ENCODE measurements at regions not wholly inside any gene's neighbourhood (a gene's known extent, or its start where the extent isn't known, plus 50 kb on each side); places are given as distances from the start of the nearest gene placed in this dataset.
A peak's percentile ranks its signal among the peaks of the same experiment; 100 is the strongest.

- Histone ChIP-seq H3K9me3 (ENCODE audit: control insufficient read depth, low read length) (no peaks in the 10 kb centered on the region), H3K9ac (ENCODE audit: low read length) (no peak overlapping the region), H3K4me3 (ENCODE audit: low read length) (no peak overlapping the region), H3K36me3 (ENCODE audit: control insufficient read depth, insufficient read depth, low read length, severe bottlenecking) (no peaks in the 10 kb centered on the region), H3K27me3 (replicated peaks; ENCODE audit: control insufficient read depth, insufficient read depth, low read length) (no peaks in the 10 kb centered on the region), H3K4me1 (ENCODE audit: control insufficient read depth, insufficient read depth, low read length) (no peaks in the 10 kb centered on the region)
- no peak for DNase-seq (ENCODE audit: low read depth)
Observed at GRCh38 chr2:238502088-238502810, 75.5 kb downstream of the ASB1 start.

- Histone ChIP-seq H3K4me3 (ENCODE audit: low read length) (no peak overlapping the region), H3K4me1 (ENCODE audit: control insufficient read depth, insufficient read depth, low read length) (no peaks in the 10 kb centered on the region), H3K27me3 (replicated peaks; ENCODE audit: control insufficient read depth, insufficient read depth, low read length) (no peaks in the 10 kb centered on the region), H3K9ac (ENCODE audit: low read length) (no peak overlapping the region), H3K9me3 (ENCODE audit: control insufficient read depth, low read length) (no peaks in the 10 kb centered on the region), H3K36me3 (ENCODE audit: control insufficient read depth, insufficient read depth, low read length, severe bottlenecking) (no peaks in the 10 kb centered on the region)
- DNase-seq (ENCODE audit: low read depth): no peak
Observed at GRCh38 chr2:238502956-238503791, 76.4 kb downstream of the ASB1 start.

- H3K36me3 ChIP-seq (ENCODE audit: control insufficient read depth, insufficient read depth, low read length, severe bottlenecking): no peaks in the 10 kb centered on the region
- DNase-seq (ENCODE audit: low read depth): no peak
- H3K4me3 ChIP-seq (ENCODE audit: low read length): no peak overlapping the region
- H3K9ac ChIP-seq (ENCODE audit: low read length): no peak overlapping the region
- H3K27me3 ChIP-seq (replicated peaks; ENCODE audit: control insufficient read depth, insufficient read depth, low read length): no peaks in the 10 kb centered on the region
- peaks cover 7% of the 10 kb centered on the region for H3K4me1 ChIP-seq (ENCODE audit: control insufficient read depth, insufficient read depth, low read length)
- H3K9me3 ChIP-seq (ENCODE audit: control insufficient read depth, low read length): no peaks in the 10 kb centered on the region
Observed at GRCh38 chr2:238504181-238504931, 77.6 kb downstream of the ASB1 start.

- no peak overlapping the region for H3K4me3 ChIP-seq (ENCODE audit: low read length)
- DNase-seq (ENCODE audit: low read depth): no peak
Observed at GRCh38 chr2:238505119-238505891, 78.6 kb downstream of the ASB1 start.

GRCh38 chr2:238505892-238506280 is 79.2 kb downstream of the ASB1 start:
- Histone ChIP-seq H3K27me3 (replicated peaks; ENCODE audit: control insufficient read depth, insufficient read depth, low read length) (no peaks in the 10 kb centered on the region), H3K9me3 (ENCODE audit: control insufficient read depth, low read length) (no peaks in the 10 kb centered on the region), H3K4me1 (ENCODE audit: control insufficient read depth, insufficient read depth, low read length) (peaks cover 12% of the 10 kb centered on the region), H3K4me3 (ENCODE audit: low read length) (no peak overlapping the region), H3K36me3 (ENCODE audit: control insufficient read depth, insufficient read depth, low read length, severe bottlenecking) (no peaks in the 10 kb centered on the region), H3K9ac (ENCODE audit: low read length) (no peak overlapping the region)
- no peak for DNase-seq (ENCODE audit: low read depth)

More at GRCh38 chr2:238505119-238505891, 78.6 kb downstream of the ASB1 start:
- Histone ChIP-seq H3K9me3 (ENCODE audit: control insufficient read depth, low read length) (no peaks in the 10 kb centered on the region), H3K36me3 (ENCODE audit: control insufficient read depth, insufficient read depth, low read length, severe bottlenecking) (no peaks in the 10 kb centered on the region), H3K9ac (ENCODE audit: low read length) (no peak overlapping the region), H3K4me1 (ENCODE audit: control insufficient read depth, insufficient read depth, low read length) (peaks cover 12% of the 10 kb centered on the region), H3K27me3 (replicated peaks; ENCODE audit: control insufficient read depth, insufficient read depth, low read length) (no peaks in the 10 kb centered on the region)

- no peak overlapping the region for H3K4me3 ChIP-seq (ENCODE audit: low read length)
- H3K9ac ChIP-seq (ENCODE audit: low read length): no peak overlapping the region
- no peaks in the 10 kb centered on the region for H3K9me3 ChIP-seq (ENCODE audit: control insufficient read depth, low read length)
- no peaks in the 10 kb centered on the region for H3K36me3 ChIP-seq (ENCODE audit: control insufficient read depth, insufficient read depth, low read length, severe bottlenecking)
- no peaks in the 10 kb centered on the region for H3K27me3 ChIP-seq (replicated peaks; ENCODE audit: control insufficient read depth, insufficient read depth, low read length)
- no peak for DNase-seq (ENCODE audit: low read depth)
- H3K4me1 ChIP-seq (ENCODE audit: control insufficient read depth, insufficient read depth, low read length): peaks cover 12% of the 10 kb centered on the region
Observed at GRCh38 chr2:238506371-238507068, 79.8 kb downstream of the ASB1 start.

- no peak overlapping the region for H3K4me3 ChIP-seq (ENCODE audit: low read length)
- DNase-seq (ENCODE audit: low read depth): no peak
- no peak overlapping the region for H3K9ac ChIP-seq (ENCODE audit: low read length)
- no peaks in the 10 kb centered on the region for H3K36me3 ChIP-seq (ENCODE audit: control insufficient read depth, insufficient read depth, low read length, severe bottlenecking)
- no peaks in the 10 kb centered on the region for H3K27me3 ChIP-seq (replicated peaks; ENCODE audit: control insufficient read depth, insufficient read depth, low read length)
- H3K4me1 ChIP-seq (ENCODE audit: control insufficient read depth, insufficient read depth, low read length): peaks cover 12% of the 10 kb centered on the region
- H3K9me3 ChIP-seq (ENCODE audit: control insufficient read depth, low read length): no peaks in the 10 kb centered on the region
Observed at GRCh38 chr2:238507836-238508235, 81.1 kb downstream of the ASB1 start.

- Histone ChIP-seq H3K4me3 (ENCODE audit: low read length) (no peak overlapping the region), H3K4me1 (ENCODE audit: control insufficient read depth, insufficient read depth, low read length) (peaks cover 18% of the 10 kb centered on the region), H3K27me3 (replicated peaks; ENCODE audit: control insufficient read depth, insufficient read depth, low read length) (no peaks in the 10 kb centered on the region), H3K36me3 (ENCODE audit: control insufficient read depth, insufficient read depth, low read length, severe bottlenecking) (no peaks in the 10 kb centered on the region), H3K9ac (ENCODE audit: low read length) (no peak overlapping the region), H3K9me3 (ENCODE audit: control insufficient read depth, low read length) (no peaks in the 10 kb centered on the region)
- peak; percentile 23 for DNase-seq (ENCODE audit: low read depth)
Observed at GRCh38 chr2:238509151-238509835, 82.6 kb downstream of the ASB1 start.

- no peak for DNase-seq (ENCODE audit: low read depth)
- no peak overlapping the region for H3K4me3 ChIP-seq (ENCODE audit: low read length)
- H3K36me3 ChIP-seq (ENCODE audit: control insufficient read depth, insufficient read depth, low read length, severe bottlenecking): no peaks in the 10 kb centered on the region
- H3K9me3 ChIP-seq (ENCODE audit: control insufficient read depth, low read length): no peaks in the 10 kb centered on the region
- H3K9ac ChIP-seq (ENCODE audit: low read length): no peak overlapping the region
- H3K4me1 ChIP-seq (ENCODE audit: control insufficient read depth, insufficient read depth, low read length): peaks cover 21% of the 10 kb centered on the region
- no peaks in the 10 kb centered on the region for H3K27me3 ChIP-seq (replicated peaks; ENCODE audit: control insufficient read depth, insufficient read depth, low read length)
Observed at GRCh38 chr2:238509903-238510302, 83.2 kb downstream of the ASB1 start.

All from adipocyte (in vitro differentiated cells).